WTC11 (cell line): ENCODE measurements at regions not wholly inside any gene's neighbourhood (a gene's known extent, or its start where the extent isn't known, plus 50 kb on each side); places are given as distances from the start of the nearest gene placed in this dataset.

ENCODE experiments used
- ATAC-seq: fragments of 200-7000 bp; cut with Tn5 transposase; 2 replicates; pipeline ENCODE4 v1.10.0; 2021; ENCODE audit warnings: mild to moderate bottlenecking, moderate library complexity
- CTCF ChIA-PET: fragments of 300-600 bp; sonication (Branson Sonifier 250); formaldehyde crosslinking; loops from one replicate; lab custom pipeline; 2021; ENCODE audit warnings: antibody characterized with exemption; lab: Charles Lee
- POLR2A ChIA-PET: fragments of 350-600 bp; sonication (Branson Sonifier 250); formaldehyde crosslinking; loops from one replicate; lab custom pipeline; 2021; ENCODE audit warnings: antibody characterized with exemption; lab: Charles Lee
- DNase-seq: peaks from one replicate; pipeline ENCODE4 v3.0.0; 2021; ENCODE audit warnings: low spot score
- H3K27ac Mint-ChIP-seq: 2 replicates; pipeline ENCODE4 v1.8.0; 2021; ENCODE audit warnings: mixed read lengths
- H3K27me3 Mint-ChIP-seq: 2 replicates; pipeline ENCODE4 v1.8.0; 2021; ENCODE audit warnings: low read depth, mild to moderate bottlenecking, moderate library complexity, mixed read lengths
- H3K36me3 Mint-ChIP-seq: 2 replicates; pipeline ENCODE4 v1.8.0; 2021; ENCODE audit warnings: mixed read lengths
- H3K4me1 Mint-ChIP-seq: 2 replicates; pipeline ENCODE4 v1.8.0; 2022; ENCODE audit warnings: mixed read lengths
- H3K4me3 Mint-ChIP-seq: 2 replicates; pipeline ENCODE4 v1.8.0; 2021; ENCODE audit warnings: mild to moderate bottlenecking, moderate library complexity, mixed read lengths
- H3K9me3 Mint-ChIP-seq: 2 replicates; pipeline ENCODE4 v1.8.0; 2021; ENCODE audit warnings: mixed read lengths
- ATF1 ChIP-seq: sonication (generic); formaldehyde crosslinking; IDR thresholded peaks from 2 replicates; pipeline ENCODE4 v1.8.1; 2023; ENCODE audit warnings: mild to moderate bottlenecking, moderate library complexity, missing genetic modification reagents
- ESRRA ChIP-seq: sonication (generic); formaldehyde crosslinking; IDR thresholded peaks from 2 replicates; pipeline ENCODE4 v1.8.1; 2022; ENCODE audit warnings: mild to moderate bottlenecking, missing genetic modification reagents, borderline replicate concordance
- GABPB1 ChIP-seq: sonication (generic); formaldehyde crosslinking; IDR thresholded peaks from 2 replicates; pipeline ENCODE4 v1.8.1; 2023; ENCODE audit warnings: mild to moderate bottlenecking, missing genetic modification reagents
- GTF2I ChIP-seq: fragments of 250-450 bp; sonication (Bioruptor Pico); conservative IDR thresholded peaks from 2 replicates; pipeline ENCODE4 v1.4.0; 2021; ENCODE audit warnings: mild to moderate bottlenecking
- HMGA2 ChIP-seq: fragments of 250-450 bp; sonication (Bioruptor Pico); IDR thresholded peaks from 2 replicates; pipeline ENCODE4 v1.4.0; 2021; ENCODE audit warnings: mild to moderate bottlenecking, moderate library complexity
- SMAD4 ChIP-seq: sonication (generic); formaldehyde crosslinking; IDR thresholded peaks from 2 replicates; pipeline ENCODE4 v1.8.0; 2022; ENCODE audit warnings: mild to moderate bottlenecking, missing genetic modification reagents
- SP1 ChIP-seq: sonication (generic); formaldehyde crosslinking; conservative IDR thresholded peaks from 2 replicates; pipeline ENCODE4 v1.8.1; 2022; ENCODE audit warnings: missing genetic modification reagents
- TP53 ChIP-seq: sonication (generic); formaldehyde crosslinking; IDR thresholded peaks from 2 replicates; pipeline ENCODE4 v1.8.1; 2023; ENCODE audit warnings: mild to moderate bottlenecking, missing genetic modification reagents
- ZNF263 ChIP-seq: sonication (generic); formaldehyde crosslinking; IDR thresholded peaks from 2 replicates; pipeline ENCODE4 v1.8.1; 2022; ENCODE audit warnings: low read depth, mild to moderate bottlenecking, moderate library complexity, missing genetic modification reagents
- ZNF396 ChIP-seq: fragments of 250-450 bp; sonication (Bioruptor Pico); IDR thresholded peaks from 2 replicates; pipeline ENCODE4 v1.8.0; 2021; ENCODE audit warnings: mild to moderate bottlenecking, moderate library complexity, borderline replicate concordance
- ZNF423 ChIP-seq: fragments of 250-450 bp; sonication (Bioruptor Pico); IDR thresholded peaks from 2 replicates; pipeline ENCODE4 v2.1.2; 2022; ENCODE audit warnings: mild to moderate bottlenecking, moderate library complexity
- TF ChIP-seq, protein P1 (sequence below): sonication (generic); formaldehyde crosslinking; IDR thresholded peaks from 2 replicates; pipeline ENCODE4 v1.8.1; 2022; ENCODE audit warnings: mild to moderate bottlenecking, missing genetic modification reagents, moderate library complexity, borderline replicate concordance
- TF ChIP-seq, protein P2 (sequence below): sonication (generic); formaldehyde crosslinking; IDR thresholded peaks from 2 replicates; pipeline ENCODE4 v1.8.0; 2022; ENCODE audit warnings: mild to moderate bottlenecking, missing genetic modification reagents
- TF ChIP-seq, protein P3 (sequence below): fragments of 250-450 bp; sonication (Bioruptor Pico); IDR thresholded peaks from 2 replicates; pipeline ENCODE4 v1.9.0; 2021; ENCODE audit warnings: mild to moderate bottlenecking
- TF ChIP-seq, protein P4 (sequence below): sonication (generic); formaldehyde crosslinking; IDR thresholded peaks from 2 replicates; pipeline ENCODE4 v1.8.1; 2023; ENCODE audit warnings: mild to moderate bottlenecking, moderate library complexity, missing genetic modification reagents
- TF ChIP-seq, protein P5 (sequence below): sonication (generic); formaldehyde crosslinking; IDR thresholded peaks from 2 replicates; pipeline ENCODE4 v1.8.0; 2023; ENCODE audit warnings: missing genetic modification reagents, mild to moderate bottlenecking, borderline replicate concordance
- TF ChIP-seq, protein P6 (sequence below): sonication (generic); formaldehyde crosslinking; IDR thresholded peaks from 2 replicates; pipeline ENCODE4 v1.8.0; 2023; ENCODE audit warnings: mild to moderate bottlenecking, missing genetic modification reagents

DNA sequence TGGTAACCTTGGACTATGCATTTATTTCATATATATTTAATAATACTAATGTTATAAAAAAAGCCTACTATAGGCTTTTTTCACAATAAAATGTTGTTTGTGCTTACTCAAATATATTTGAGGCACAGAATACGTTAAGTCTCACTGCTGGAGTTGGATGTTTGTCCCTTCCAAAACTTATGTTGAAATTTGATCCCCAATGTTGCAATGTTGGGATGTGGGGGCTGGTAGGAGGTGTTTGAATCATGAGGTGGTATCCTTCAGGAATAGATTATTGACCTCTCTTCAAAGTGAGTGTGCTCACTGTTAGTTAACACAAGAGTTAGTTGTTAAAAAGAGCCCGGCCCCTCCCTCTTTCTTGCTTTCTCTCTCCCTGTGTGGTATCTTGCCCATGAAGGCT is 1295.9 kb downstream of the JRKL start (continued):
- no peak for TF ChIP-seq ATF1
- TF ChIP-seq, all 79 proteins: peak for 0

DNA sequence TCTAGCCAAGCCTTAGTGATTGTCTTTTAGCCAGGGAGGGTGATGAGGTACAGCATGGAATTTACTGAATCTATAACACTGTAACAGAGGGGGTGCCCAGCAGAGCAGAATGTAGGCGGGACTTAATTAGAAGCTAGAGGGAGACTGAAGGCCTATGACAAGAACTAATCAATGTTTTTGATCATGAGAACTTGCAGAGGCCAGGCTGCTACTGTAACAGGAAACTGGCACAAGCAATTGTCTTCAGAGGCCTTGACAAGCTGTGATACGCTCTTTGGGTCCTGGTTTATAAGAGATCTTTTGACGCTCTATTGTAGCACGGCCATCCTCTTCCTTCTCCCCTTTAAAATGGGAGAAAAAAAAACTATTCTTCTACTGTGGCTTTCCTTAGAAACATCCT is 1297.3 kb downstream of the JRKL start:
- no peaks in the 10 kb centered on the region for H3K36me3 Mint-ChIP-seq
- CTCF ChIA-PET = no interaction called here
- H3K4me3 Mint-ChIP-seq = no peak overlapping the region
- no peaks in the 10 kb centered on the region for H3K27me3 Mint-ChIP-seq
- H3K9me3 Mint-ChIP-seq = no peaks in the 10 kb centered on the region
- no peak overlapping the region for H3K27ac Mint-ChIP-seq
- no peak for TF ChIP-seq ESRRA (CRISPR knock-in tag)
- TF ChIP-seq, protein P1, sequence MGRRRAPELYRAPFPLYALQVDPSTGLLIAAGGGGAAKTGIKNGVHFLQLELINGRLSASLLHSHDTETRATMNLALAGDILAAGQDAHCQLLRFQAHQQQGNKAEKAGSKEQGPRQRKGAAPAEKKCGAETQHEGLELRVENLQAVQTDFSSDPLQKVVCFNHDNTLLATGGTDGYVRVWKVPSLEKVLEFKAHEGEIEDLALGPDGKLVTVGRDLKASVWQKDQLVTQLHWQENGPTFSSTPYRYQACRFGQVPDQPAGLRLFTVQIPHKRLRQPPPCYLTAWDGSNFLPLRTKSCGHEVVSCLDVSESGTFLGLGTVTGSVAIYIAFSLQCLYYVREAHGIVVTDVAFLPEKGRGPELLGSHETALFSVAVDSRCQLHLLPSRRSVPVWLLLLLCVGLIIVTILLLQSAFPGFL (CRISPR knock-in tag) = no peak
- TF ChIP-seq, protein P2, sequence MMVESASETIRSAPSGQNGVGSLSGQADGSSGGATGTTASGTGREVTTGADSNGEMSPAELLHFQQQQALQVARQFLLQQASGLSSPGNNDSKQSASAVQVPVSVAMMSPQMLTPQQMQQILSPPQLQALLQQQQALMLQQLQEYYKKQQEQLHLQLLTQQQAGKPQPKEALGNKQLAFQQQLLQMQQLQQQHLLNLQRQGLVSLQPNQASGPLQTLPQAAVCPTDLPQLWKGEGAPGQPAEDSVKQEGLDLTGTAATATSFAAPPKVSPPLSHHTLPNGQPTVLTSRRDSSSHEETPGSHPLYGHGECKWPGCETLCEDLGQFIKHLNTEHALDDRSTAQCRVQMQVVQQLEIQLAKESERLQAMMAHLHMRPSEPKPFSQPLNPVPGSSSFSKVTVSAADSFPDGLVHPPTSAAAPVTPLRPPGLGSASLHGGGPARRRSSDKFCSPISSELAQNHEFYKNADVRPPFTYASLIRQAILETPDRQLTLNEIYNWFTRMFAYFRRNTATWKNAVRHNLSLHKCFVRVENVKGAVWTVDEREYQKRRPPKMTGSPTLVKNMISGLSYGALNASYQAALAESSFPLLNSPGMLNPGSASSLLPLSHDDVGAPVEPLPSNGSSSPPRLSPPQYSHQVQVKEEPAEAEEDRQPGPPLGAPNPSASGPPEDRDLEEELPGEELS (CRISPR knock-in tag) = no peak
- no peak for TF ChIP-seq GABPB1 (CRISPR knock-in tag)
- TF ChIP-seq, protein P3, sequence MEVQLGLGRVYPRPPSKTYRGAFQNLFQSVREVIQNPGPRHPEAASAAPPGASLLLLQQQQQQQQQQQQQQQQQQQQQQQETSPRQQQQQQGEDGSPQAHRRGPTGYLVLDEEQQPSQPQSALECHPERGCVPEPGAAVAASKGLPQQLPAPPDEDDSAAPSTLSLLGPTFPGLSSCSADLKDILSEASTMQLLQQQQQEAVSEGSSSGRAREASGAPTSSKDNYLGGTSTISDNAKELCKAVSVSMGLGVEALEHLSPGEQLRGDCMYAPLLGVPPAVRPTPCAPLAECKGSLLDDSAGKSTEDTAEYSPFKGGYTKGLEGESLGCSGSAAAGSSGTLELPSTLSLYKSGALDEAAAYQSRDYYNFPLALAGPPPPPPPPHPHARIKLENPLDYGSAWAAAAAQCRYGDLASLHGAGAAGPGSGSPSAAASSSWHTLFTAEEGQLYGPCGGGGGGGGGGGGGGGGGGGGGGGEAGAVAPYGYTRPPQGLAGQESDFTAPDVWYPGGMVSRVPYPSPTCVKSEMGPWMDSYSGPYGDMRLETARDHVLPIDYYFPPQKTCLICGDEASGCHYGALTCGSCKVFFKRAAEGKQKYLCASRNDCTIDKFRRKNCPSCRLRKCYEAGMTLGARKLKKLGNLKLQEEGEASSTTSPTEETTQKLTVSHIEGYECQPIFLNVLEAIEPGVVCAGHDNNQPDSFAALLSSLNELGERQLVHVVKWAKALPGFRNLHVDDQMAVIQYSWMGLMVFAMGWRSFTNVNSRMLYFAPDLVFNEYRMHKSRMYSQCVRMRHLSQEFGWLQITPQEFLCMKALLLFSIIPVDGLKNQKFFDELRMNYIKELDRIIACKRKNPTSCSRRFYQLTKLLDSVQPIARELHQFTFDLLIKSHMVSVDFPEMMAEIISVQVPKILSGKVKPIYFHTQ (CRISPR knock-in tag) = no peak
- no peak for TF ChIP-seq ZNF263
- no peak for TF ChIP-seq HMGA2
- TF ChIP-seq, protein P4, sequence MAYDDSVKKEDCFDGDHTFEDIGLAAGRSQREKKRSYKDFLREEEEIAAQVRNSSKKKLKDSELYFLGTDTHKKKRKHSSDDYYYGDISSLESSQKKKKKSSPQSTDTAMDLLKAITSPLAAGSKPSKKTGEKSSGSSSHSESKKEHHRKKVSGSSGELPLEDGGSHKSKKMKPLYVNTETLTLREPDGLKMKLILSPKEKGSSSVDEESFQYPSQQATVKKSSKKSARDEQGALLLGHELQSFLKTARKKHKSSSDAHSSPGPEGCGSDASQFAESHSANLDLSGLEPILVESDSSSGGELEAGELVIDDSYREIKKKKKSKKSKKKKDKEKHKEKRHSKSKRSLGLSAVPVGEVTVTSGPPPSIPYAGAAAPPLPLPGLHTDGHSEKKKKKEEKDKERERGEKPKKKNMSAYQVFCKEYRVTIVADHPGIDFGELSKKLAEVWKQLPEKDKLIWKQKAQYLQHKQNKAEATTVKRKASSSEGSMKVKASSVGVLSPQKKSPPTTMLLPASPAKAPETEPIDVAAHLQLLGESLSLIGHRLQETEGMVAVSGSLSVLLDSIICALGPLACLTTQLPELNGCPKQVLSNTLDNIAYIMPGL (CRISPR knock-in tag) = no peak
- TF ChIP-seq ZNF396 = no peak
- no peak for TF ChIP-seq ZNF423
- TF ChIP-seq, protein P5, sequence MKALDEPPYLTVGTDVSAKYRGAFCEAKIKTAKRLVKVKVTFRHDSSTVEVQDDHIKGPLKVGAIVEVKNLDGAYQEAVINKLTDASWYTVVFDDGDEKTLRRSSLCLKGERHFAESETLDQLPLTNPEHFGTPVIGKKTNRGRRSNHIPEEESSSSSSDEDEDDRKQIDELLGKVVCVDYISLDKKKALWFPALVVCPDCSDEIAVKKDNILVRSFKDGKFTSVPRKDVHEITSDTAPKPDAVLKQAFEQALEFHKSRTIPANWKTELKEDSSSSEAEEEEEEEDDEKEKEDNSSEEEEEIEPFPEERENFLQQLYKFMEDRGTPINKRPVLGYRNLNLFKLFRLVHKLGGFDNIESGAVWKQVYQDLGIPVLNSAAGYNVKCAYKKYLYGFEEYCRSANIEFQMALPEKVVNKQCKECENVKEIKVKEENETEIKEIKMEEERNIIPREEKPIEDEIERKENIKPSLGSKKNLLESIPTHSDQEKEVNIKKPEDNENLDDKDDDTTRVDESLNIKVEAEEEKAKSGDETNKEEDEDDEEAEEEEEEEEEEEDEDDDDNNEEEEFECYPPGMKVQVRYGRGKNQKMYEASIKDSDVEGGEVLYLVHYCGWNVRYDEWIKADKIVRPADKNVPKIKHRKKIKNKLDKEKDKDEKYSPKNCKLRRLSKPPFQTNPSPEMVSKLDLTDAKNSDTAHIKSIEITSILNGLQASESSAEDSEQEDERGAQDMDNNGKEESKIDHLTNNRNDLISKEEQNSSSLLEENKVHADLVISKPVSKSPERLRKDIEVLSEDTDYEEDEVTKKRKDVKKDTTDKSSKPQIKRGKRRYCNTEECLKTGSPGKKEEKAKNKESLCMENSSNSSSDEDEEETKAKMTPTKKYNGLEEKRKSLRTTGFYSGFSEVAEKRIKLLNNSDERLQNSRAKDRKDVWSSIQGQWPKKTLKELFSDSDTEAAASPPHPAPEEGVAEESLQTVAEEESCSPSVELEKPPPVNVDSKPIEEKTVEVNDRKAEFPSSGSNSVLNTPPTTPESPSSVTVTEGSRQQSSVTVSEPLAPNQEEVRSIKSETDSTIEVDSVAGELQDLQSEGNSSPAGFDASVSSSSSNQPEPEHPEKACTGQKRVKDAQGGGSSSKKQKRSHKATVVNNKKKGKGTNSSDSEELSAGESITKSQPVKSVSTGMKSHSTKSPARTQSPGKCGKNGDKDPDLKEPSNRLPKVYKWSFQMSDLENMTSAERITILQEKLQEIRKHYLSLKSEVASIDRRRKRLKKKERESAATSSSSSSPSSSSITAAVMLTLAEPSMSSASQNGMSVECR (CRISPR knock-in tag) = no peak
- no peak for TF ChIP-seq SP1
- TF ChIP-seq GTF2I (CRISPR knock-in tag) = no peak
- TF ChIP-seq, protein P6, sequence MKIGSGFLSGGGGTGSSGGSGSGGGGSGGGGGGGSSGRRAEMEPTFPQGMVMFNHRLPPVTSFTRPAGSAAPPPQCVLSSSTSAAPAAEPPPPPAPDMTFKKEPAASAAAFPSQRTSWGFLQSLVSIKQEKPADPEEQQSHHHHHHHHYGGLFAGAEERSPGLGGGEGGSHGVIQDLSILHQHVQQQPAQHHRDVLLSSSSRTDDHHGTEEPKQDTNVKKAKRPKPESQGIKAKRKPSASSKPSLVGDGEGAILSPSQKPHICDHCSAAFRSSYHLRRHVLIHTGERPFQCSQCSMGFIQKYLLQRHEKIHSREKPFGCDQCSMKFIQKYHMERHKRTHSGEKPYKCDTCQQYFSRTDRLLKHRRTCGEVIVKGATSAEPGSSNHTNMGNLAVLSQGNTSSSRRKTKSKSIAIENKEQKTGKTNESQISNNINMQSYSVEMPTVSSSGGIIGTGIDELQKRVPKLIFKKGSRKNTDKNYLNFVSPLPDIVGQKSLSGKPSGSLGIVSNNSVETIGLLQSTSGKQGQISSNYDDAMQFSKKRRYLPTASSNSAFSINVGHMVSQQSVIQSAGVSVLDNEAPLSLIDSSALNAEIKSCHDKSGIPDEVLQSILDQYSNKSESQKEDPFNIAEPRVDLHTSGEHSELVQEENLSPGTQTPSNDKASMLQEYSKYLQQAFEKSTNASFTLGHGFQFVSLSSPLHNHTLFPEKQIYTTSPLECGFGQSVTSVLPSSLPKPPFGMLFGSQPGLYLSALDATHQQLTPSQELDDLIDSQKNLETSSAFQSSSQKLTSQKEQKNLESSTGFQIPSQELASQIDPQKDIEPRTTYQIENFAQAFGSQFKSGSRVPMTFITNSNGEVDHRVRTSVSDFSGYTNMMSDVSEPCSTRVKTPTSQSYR (CRISPR knock-in tag) = no peak
- TF ChIP-seq SMAD4 (CRISPR knock-in tag) = no peak
- TF ChIP-seq TP53 (CRISPR knock-in tag) = no peak
- TF ChIP-seq, all 79 proteins: peak for 0
- peaks cover 24% of the 10 kb centered on the region for H3K4me1 Mint-ChIP-seq
- DNase-seq = no peak
- peak; percentile 14; the same call in 1 of the 2 replicates for ATAC-seq
- POLR2A ChIA-PET = no interaction called here
